ENCODE measurements at regions not wholly inside any gene's neighbourhood (a gene's known extent, or its start where the extent isn't known, plus 50 kb on each side); places are given as distances from the start of the nearest gene placed in this dataset.
"Not testable (repeated sequence)": the region's sequence is repeated elsewhere in the genome, so short reads cannot be mapped to it uniquely, and the experiment has no call there.

GRCh38 chr2:163934131-163934530 lies 198.3 kb upstream of the FIGN start (continued):
- TF ChIP-seq, protein P1, sequence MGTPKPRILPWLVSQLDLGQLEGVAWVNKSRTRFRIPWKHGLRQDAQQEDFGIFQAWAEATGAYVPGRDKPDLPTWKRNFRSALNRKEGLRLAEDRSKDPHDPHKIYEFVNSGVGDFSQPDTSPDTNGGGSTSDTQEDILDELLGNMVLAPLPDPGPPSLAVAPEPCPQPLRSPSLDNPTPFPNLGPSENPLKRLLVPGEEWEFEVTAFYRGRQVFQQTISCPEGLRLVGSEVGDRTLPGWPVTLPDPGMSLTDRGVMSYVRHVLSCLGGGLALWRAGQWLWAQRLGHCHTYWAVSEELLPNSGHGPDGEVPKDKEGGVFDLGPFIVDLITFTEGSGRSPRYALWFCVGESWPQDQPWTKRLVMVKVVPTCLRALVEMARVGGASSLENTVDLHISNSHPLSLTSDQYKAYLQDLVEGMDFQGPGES (IDR thresholded peaks at IDR 0.05; ENCODE audit: low read depth, low read length) = no peak
- no peak for TF ChIP-seq YY1 (IDR thresholded peaks at IDR 0.05; ENCODE audit: low read depth)
- no peak for TF ChIP-seq POLR2AphosphoS5 (IDR thresholded peaks at IDR 0.05; ENCODE audit: low read depth, low read length)

- Histone ChIP-seq H3K4me3 (ENCODE audit: low read depth in 2 of 2, low read length in 1 of 2) (no peak overlapping the region), H3K9me3 (no peaks in the 10 kb centered on the region; the same call in 1 of the 2 replicates), H3K36me3 (replicated peaks in 1 of 2; ENCODE audit: control insufficient read depth in 1 of 2, insufficient read depth in 2 of 2, low read length in 1 of 2) (no peaks in the 10 kb centered on the region), H3K79me2 (ENCODE audit: insufficient read depth) (no peaks in the 10 kb centered on the region), H3K27me3 (ENCODE audit: insufficient read depth) (no peaks in the 10 kb centered on the region), H3K9me2 (no peaks in the 10 kb centered on the region), H3K27ac (ENCODE audit: low read depth in 2 of 2, low read length in 1 of 2) (no peak overlapping the region), H3K4me2 (no peak overlapping the region), H2AFZ (ENCODE audit: low read depth) (no peak overlapping the region), H4K20me1 (ENCODE audit: insufficient read depth) (no peaks in the 10 kb centered on the region), H3K9ac (no peak overlapping the region), H3K4me1 (ENCODE audit: control insufficient read depth in 1 of 2, insufficient read depth in 2 of 2, low read depth in 1 of 2, low read length in 1 of 2) (no peaks in the 10 kb centered on the region), H3F3A (replicated peaks; ENCODE audit: insufficient read depth) (no peaks in the 10 kb centered on the region)
- 67% methylated on average over 5 of the region's 5 CpGs for WGBS (ENCODE audit: low lambda C conversion rate)
- no peak for DNase-seq
- POLR2A ChIA-PET = no interaction called here
- CTCF ChIA-PET = no interaction called here
- TF ChIP-seq, protein P2, sequence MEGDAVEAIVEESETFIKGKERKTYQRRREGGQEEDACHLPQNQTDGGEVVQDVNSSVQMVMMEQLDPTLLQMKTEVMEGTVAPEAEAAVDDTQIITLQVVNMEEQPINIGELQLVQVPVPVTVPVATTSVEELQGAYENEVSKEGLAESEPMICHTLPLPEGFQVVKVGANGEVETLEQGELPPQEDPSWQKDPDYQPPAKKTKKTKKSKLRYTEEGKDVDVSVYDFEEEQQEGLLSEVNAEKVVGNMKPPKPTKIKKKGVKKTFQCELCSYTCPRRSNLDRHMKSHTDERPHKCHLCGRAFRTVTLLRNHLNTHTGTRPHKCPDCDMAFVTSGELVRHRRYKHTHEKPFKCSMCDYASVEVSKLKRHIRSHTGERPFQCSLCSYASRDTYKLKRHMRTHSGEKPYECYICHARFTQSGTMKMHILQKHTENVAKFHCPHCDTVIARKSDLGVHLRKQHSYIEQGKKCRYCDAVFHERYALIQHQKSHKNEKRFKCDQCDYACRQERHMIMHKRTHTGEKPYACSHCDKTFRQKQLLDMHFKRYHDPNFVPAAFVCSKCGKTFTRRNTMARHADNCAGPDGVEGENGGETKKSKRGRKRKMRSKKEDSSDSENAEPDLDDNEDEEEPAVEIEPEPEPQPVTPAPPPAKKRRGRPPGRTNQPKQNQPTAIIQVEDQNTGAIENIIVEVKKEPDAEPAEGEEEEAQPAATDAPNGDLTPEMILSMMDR (IDR thresholded peaks at IDR 0.05) = no peak
- no peak for TF ChIP-seq FOSL2 (IDR thresholded peaks at IDR 0.05; ENCODE audit: borderline replicate concordance, low read depth)
Observed at GRCh38 chr2:163919717-163920116, 183.9 kb upstream of the FIGN start.

DNA sequence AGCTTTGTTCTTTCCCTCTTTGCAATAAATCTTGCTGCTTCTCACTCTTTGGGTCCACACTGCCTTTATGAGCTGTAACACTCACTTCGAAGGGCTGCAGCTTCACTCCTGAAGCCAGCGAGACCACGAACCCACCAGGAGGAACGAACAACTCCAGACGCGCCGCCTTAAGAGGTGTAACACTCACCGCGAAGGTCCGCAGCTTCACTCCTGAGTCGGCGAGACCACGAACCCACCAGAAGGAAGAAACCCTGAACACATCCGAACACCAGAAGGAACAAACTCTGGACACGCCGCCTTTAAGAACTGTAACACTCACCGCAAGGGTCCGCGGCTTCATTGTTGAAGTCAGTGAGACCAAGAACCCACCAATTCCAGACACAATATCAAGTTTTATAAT lies 178.7 kb upstream of the FIGN start:
- H4K20me1 ChIP-seq (ENCODE audit: insufficient read depth); H3K9me2 ChIP-seq; H3K9me3 ChIP-seq; H3K4me1 ChIP-seq (ENCODE audit: control insufficient read depth in 1 of 2, insufficient read depth in 2 of 2, low read depth in 1 of 2, low read length in 1 of 2); H3K4me3 ChIP-seq (ENCODE audit: low read depth in 2 of 2, low read length in 1 of 2); H3F3A ChIP-seq (replicated peaks; ENCODE audit: insufficient read depth); H3K9ac ChIP-seq; H3K4me2 ChIP-seq; DNase-seq; H3K79me2 ChIP-seq (ENCODE audit: insufficient read depth); H3K27me3 ChIP-seq (ENCODE audit: insufficient read depth); POLR2A ChIA-PET; CTCF ChIA-PET; H3K27ac ChIP-seq (ENCODE audit: low read depth in 2 of 2, low read length in 1 of 2); H2AFZ ChIP-seq (ENCODE audit: low read depth); H3K36me3 ChIP-seq (replicated peaks in 1 of 2; ENCODE audit: control insufficient read depth in 1 of 2, insufficient read depth in 2 of 2, low read length in 1 of 2): not testable (repeated sequence)
- 90% methylated on average over 19 of the region's 19 CpGs for WGBS (ENCODE audit: low lambda C conversion rate)

GRCh38 chr2:163913532-163913944 lies 177.7 kb upstream of the FIGN start:
- H3K9me2 ChIP-seq; H3K27ac ChIP-seq (ENCODE audit: low read depth in 2 of 2, low read length in 1 of 2); H3F3A ChIP-seq (replicated peaks; ENCODE audit: insufficient read depth); CTCF ChIA-PET; H3K4me3 ChIP-seq (ENCODE audit: low read depth in 2 of 2, low read length in 1 of 2); H2AFZ ChIP-seq (ENCODE audit: low read depth); DNase-seq; H3K4me1 ChIP-seq (ENCODE audit: control insufficient read depth in 1 of 2, insufficient read depth in 2 of 2, low read depth in 1 of 2, low read length in 1 of 2); H3K9me3 ChIP-seq; H3K4me2 ChIP-seq; H3K36me3 ChIP-seq (replicated peaks in 1 of 2; ENCODE audit: control insufficient read depth in 1 of 2, insufficient read depth in 2 of 2, low read length in 1 of 2); H3K79me2 ChIP-seq (ENCODE audit: insufficient read depth); POLR2A ChIA-PET; H4K20me1 ChIP-seq (ENCODE audit: insufficient read depth); H3K9ac ChIP-seq; H3K27me3 ChIP-seq (ENCODE audit: insufficient read depth): not testable (repeated sequence)
- WGBS (ENCODE audit: low lambda C conversion rate) = 36% methylated on average over 1 of the region's 32 CpGs

All from SK-N-SH (cell line).